H1 (cell line): ENCODE measurements at regions not wholly inside any gene's neighbourhood (a gene's known extent, or its start where the extent isn't known, plus 50 kb on each side); places are given as distances from the start of the nearest gene placed in this dataset.

Source experiments
- ASH2L ChIP-seq: fragments of 200-600, 300-600 bp; sonication (generic); IDR thresholded peaks from one replicate; pipeline ENCODE4 v1.7.1; 2017; ENCODE audit warnings: low read length
- ATF3 ChIP-seq: IDR thresholded peaks from 2 replicates; pipeline ENCODE4 v1.6.1; 2011; ENCODE audit warnings: low read depth, mild to moderate bottlenecking, low read length; ENCODE audit not compliant: insufficient read depth
- BRCA1 ChIP-seq: IDR thresholded peaks from 2 replicates; pipeline ENCODE4 v1.6.1; 2012; ENCODE audit warnings: low read depth, low read length, improper control_type of control experiment
- CHD7 ChIP-seq: fragments of 300-600 bp; sonication (generic); IDR thresholded peaks from 2 replicates; pipeline ENCODE4 v1.7.1; 2012; ENCODE audit warnings: low read length, moderate library complexity, mild to moderate bottlenecking, inconsistent platforms; ENCODE audit not compliant: insufficient replicate concordance
- KDM1A ChIP-seq: fragments of 200-600, 300-600 bp; sonication (generic); IDR thresholded peaks from 2 replicates; pipeline ENCODE4 v1.7.1; 2016; ENCODE audit warnings: mild to moderate bottlenecking, low read length, borderline replicate concordance
- KDM4A ChIP-seq: IDR thresholded peaks from one replicate; pipeline ENCODE4 v1.7.1; 2012; ENCODE audit warnings: low read depth, mild to moderate bottlenecking, moderate library complexity, low read length, inconsistent platforms; ENCODE audit not compliant: severe bottlenecking
- POLR2AphosphoS5 ChIP-seq: IDR thresholded peaks from 2 replicates; pipeline ENCODE4 v1.6.1; 2011; ENCODE audit warnings: low read depth, low read length
- SAP30 ChIP-seq: fragments of 300-600 bp; sonication (generic); IDR thresholded peaks from 2 replicates; pipeline ENCODE4 v1.7.1; 2012; ENCODE audit warnings: low read length, moderate library complexity, mild to moderate bottlenecking, inconsistent platforms; ENCODE audit not compliant: insufficient read depth, insufficient replicate concordance
- SUZ12 ChIP-seq: fragments of 200-600 bp; sonication (generic); IDR thresholded peaks from 2 replicates; pipeline ENCODE4 v1.6.1; 2012; ENCODE audit warnings: mild to moderate bottlenecking, inconsistent platforms, low read length, moderate library complexity, mixed read lengths
- TBP ChIP-seq: IDR thresholded peaks from 2 replicates; pipeline ENCODE4 v1.6.1; 2011; ENCODE audit warnings: low read depth, low read length, improper control_type of control experiment

GRCh38 chr1:98289311-98289710 is 368.5 kb upstream of the DPYD start (continued):
- no peak for TF ChIP-seq CHD7
- TF ChIP-seq ATF3 = no peak
- no peak for TF ChIP-seq TBP
- no peak for TF ChIP-seq KDM4A
- no peak for TF ChIP-seq KDM1A
- TF ChIP-seq BRCA1 = no peak
- TF ChIP-seq SAP30 = no peak
- TF ChIP-seq ASH2L = no peak
- TF ChIP-seq POLR2AphosphoS5 = no peak
- TF ChIP-seq SUZ12 = no peak
